ENCODE measurements at regions not wholly inside any gene's neighbourhood (a gene's known extent, or its start where the extent isn't known, plus 50 kb on each side); places are given as distances from the start of the nearest gene placed in this dataset.

- no peak for TF ChIP-seq CTCF (IDR thresholded peaks at IDR 0.05)
- TF ChIP-seq POLR2AphosphoS5 (IDR thresholded peaks at IDR 0.05), result no peak
These were observed 123.4 kb downstream of the C11orf91 start for GRCh38 chr11:33577204-33577603.
